Esophagus squamous epithelium (tissue), 4 donors: ENCODE measurements at regions not wholly inside any gene's neighbourhood (a gene's known extent, or its start where the extent isn't known, plus 50 kb on each side); places are given as distances from the start of the nearest gene placed in this dataset.

ENCODE experiments used
- CTCF ChIP-seq, 6 experiments: fragments of 450-650 bp in 4 of 6; fragments of 200-600 bp in 2 of 6; sonication (generic) in 2 of 6; IDR thresholded peaks; one replicate each; pipeline ENCODE4 v1.5.1; 2016 to 2019; ENCODE audit warnings: antibody characterized with exemption in 6 of 6, mild to moderate bottlenecking in 4 of 6, moderate library complexity in 4 of 6
- POLR2A ChIP-seq, 4 donors: fragments of 450-650 bp; IDR thresholded peaks; one replicate each; pipeline ENCODE4 v1.6.1; 2017; ENCODE audit warnings: antibody characterized with exemption in 4 of 4, mild to moderate bottlenecking in 4 of 4, moderate library complexity in 3 of 4

- TF ChIP-seq CTCF (IDR thresholded peaks at IDR 0.05) (no peak), POLR2A (IDR thresholded peaks at IDR 0.05) (no peak)
Measured at GRCh38 chrX:2550328-2551020, 49.7 kb upstream of the DHRSX start.
